NT2/D1 (cell line): ENCODE measurements at regions not wholly inside any gene's neighbourhood (a gene's known extent, or its start where the extent isn't known, plus 50 kb on each side); places are given as distances from the start of the nearest gene placed in this dataset.
"Not testable (repeated sequence)": the region's sequence is repeated elsewhere in the genome, so short reads cannot be mapped to it uniquely, and the experiment has no call there.

Experiments used
- DNase-seq: peaks from one replicate; pipeline ENCODE4 v3.0.0-alpha.2; 2011; ENCODE audit warnings: low read depth, low spot score
- H3K27me3 ChIP-seq: 2 replicates; pipeline ENCODE4 v1.6.0; 2011; ENCODE audit warnings: mild to moderate bottlenecking; ENCODE audit not compliant: insufficient read length, insufficient read depth
- H3K36me3 ChIP-seq: 2 replicates; pipeline ENCODE4 v1.6.1; 2011; ENCODE audit warnings: mild to moderate bottlenecking, low read length, mixed read lengths; ENCODE audit not compliant: insufficient read depth, insufficient read length
- H3K4me1 ChIP-seq: 2 replicates; pipeline ENCODE4 v1.5.1; 2011; ENCODE audit not compliant: insufficient read depth, insufficient read length
- H3K4me3 ChIP-seq: 2 replicates; pipeline ENCODE4 v1.5.1; 2011; ENCODE audit warnings: low read depth; ENCODE audit not compliant: insufficient read length
- H3K9ac ChIP-seq: 2 replicates; pipeline ENCODE4 v1.6.0; 2011; ENCODE audit warnings: low read depth; ENCODE audit not compliant: insufficient read length
- H3K9me3 ChIP-seq: 2 replicates; pipeline ENCODE4 v1.5.1; 2011; ENCODE audit warnings: mild to moderate bottlenecking, low read length; ENCODE audit not compliant: insufficient read depth
- SUZ12 ChIP-seq: IDR thresholded peaks from 2 replicates; pipeline ENCODE4 v1.6.1; 2011; ENCODE audit not compliant: insufficient read length, insufficient read depth; ENCODE audit errors: extremely low read depth
- YY1 ChIP-seq: IDR thresholded peaks from 2 replicates; pipeline ENCODE4 v1.6.1; 2011; ENCODE audit not compliant: insufficient read length, insufficient read depth
- ZNF274 ChIP-seq: IDR thresholded peaks from 2 replicates; pipeline ENCODE4 v1.6.1; 2011; ENCODE audit warnings: mild to moderate bottlenecking, low read depth, low read length

GRCh38 chr5:98209418-98209817 lies 564.0 kb upstream of the RGMB start:
- TF ChIP-seq YY1 (no peak), SUZ12 (no peak), ZNF274 (no peak)
- DNase-seq, result no peak
- H3K9me3 ChIP-seq, result no peaks in the 10 kb centered on the region
- no peak overlapping the region for H3K9ac ChIP-seq
- H3K4me1 ChIP-seq, result no peaks in the 10 kb centered on the region
- no peaks in the 10 kb centered on the region for H3K27me3 ChIP-seq
- no peaks in the 10 kb centered on the region for H3K36me3 ChIP-seq
- no peak overlapping the region for H3K4me3 ChIP-seq

- H3K4me1 ChIP-seq, result no peaks in the 10 kb centered on the region
- H3K9me3 ChIP-seq, result no peaks in the 10 kb centered on the region
- no peak for DNase-seq
- no peaks in the 10 kb centered on the region for H3K36me3 ChIP-seq
- TF ChIP-seq ZNF274 (no peak), SUZ12 (no peak), YY1 (no peak)
- H3K27me3 ChIP-seq, result no peaks in the 10 kb centered on the region
- H3K9ac ChIP-seq, result no peak overlapping the region
- H3K4me3 ChIP-seq, result no peak overlapping the region
Observed at GRCh38 chr5:98214240-98215051, 559.0 kb upstream of the RGMB start.

GRCh38 chr5:98217138-98217537 lies 556.3 kb upstream of the RGMB start:
- DNase-seq, result no peak
- Histone ChIP-seq H3K9me3 (no peaks in the 10 kb centered on the region), H3K9ac (no peak overlapping the region), H3K4me1 (no peaks in the 10 kb centered on the region), H3K36me3 (no peaks in the 10 kb centered on the region), H3K27me3 (no peaks in the 10 kb centered on the region), H3K4me3 (no peak overlapping the region)
- TF ChIP-seq ZNF274 (no peak), SUZ12 (no peak), YY1 (no peak)

- no peaks in the 10 kb centered on the region for H3K27me3 ChIP-seq
Observed at GRCh38 chr5:98218838-98219237, 554.6 kb upstream of the RGMB start.

GRCh38 chr5:98227489-98227888 lies 546.0 kb upstream of the RGMB start:
- Histone ChIP-seq H3K36me3 (no peaks in the 10 kb centered on the region), H3K27me3 (no peaks in the 10 kb centered on the region), H3K4me1 (no peaks in the 10 kb centered on the region), H3K9me3 (peaks cover 4% of the 10 kb centered on the region; the same call in 1 of the 2 replicates), H3K9ac (no peak overlapping the region), H3K4me3 (no peak overlapping the region)
- no peak for DNase-seq
- TF ChIP-seq SUZ12 (no peak), YY1 (no peak), ZNF274 (no peak)

More at GRCh38 chr5:98218838-98219237, 554.6 kb upstream of the RGMB start:
- Histone ChIP-seq H3K9ac (no peak overlapping the region), H3K4me1 (no peaks in the 10 kb centered on the region), H3K36me3 (no peaks in the 10 kb centered on the region), H3K9me3 (no peaks in the 10 kb centered on the region), H3K4me3 (no peak overlapping the region)
- no peak for TF ChIP-seq SUZ12
- TF ChIP-seq ZNF274, result no peak
- no peak for TF ChIP-seq YY1
- no peak for DNase-seq

- Histone ChIP-seq H3K9me3 (peaks cover 4% of the 10 kb centered on the region; the same call in 1 of the 2 replicates), H3K36me3 (no peaks in the 10 kb centered on the region), H3K4me3 (no peak overlapping the region), H3K4me1 (no peaks in the 10 kb centered on the region), H3K27me3 (no peaks in the 10 kb centered on the region), H3K9ac (no peak overlapping the region)
- TF ChIP-seq SUZ12 (no peak), ZNF274 (no peak), YY1 (no peak)
- no peak for DNase-seq
Observed at GRCh38 chr5:98231089-98231488, 542.4 kb upstream of the RGMB start.

GRCh38 chr5:98237794-98238193 lies 535.7 kb upstream of the RGMB start:
- not testable (repeated sequence) for H3K9me3 ChIP-seq, H3K27me3 ChIP-seq, DNase-seq, H3K36me3 ChIP-seq, H3K9ac ChIP-seq, H3K4me3 ChIP-seq, H3K4me1 ChIP-seq

GRCh38 chr5:98243972-98244371 lies 529.5 kb upstream of the RGMB start:
- Histone ChIP-seq H3K9ac (no peak overlapping the region), H3K27me3 (no peaks in the 10 kb centered on the region), H3K36me3 (no peaks in the 10 kb centered on the region), H3K4me1 (no peaks in the 10 kb centered on the region), H3K9me3 (no peaks in the 10 kb centered on the region), H3K4me3 (no peak overlapping the region)
- TF ChIP-seq SUZ12 (no peak), YY1 (no peak), ZNF274 (no peak)
- DNase-seq, result no peak
